ENCODE measurements at regions not wholly inside any gene's neighbourhood (a gene's known extent, or its start where the extent isn't known, plus 50 kb on each side); places are given as distances from the start of the nearest gene placed in this dataset.

- TF ChIP-seq REST (IDR thresholded peaks at IDR 0.05; ENCODE audit: low read depth, low read length), result no peak
- no peak for TF ChIP-seq TEAD4 (IDR thresholded peaks at IDR 0.05; ENCODE audit: borderline replicate concordance, insufficient read depth)
- no peak for TF ChIP-seq RFX5 (IDR thresholded peaks at IDR 0.05; ENCODE audit: low read length)
- TF ChIP-seq EZH2phosphoT487 (IDR thresholded peaks at IDR 0.05; ENCODE audit: borderline replicate concordance, low read depth), result no peak
- TF ChIP-seq JUND (IDR thresholded peaks at IDR 0.05), result no peak
- TF ChIP-seq MEF2A (IDR thresholded peaks at IDR 0.05; ENCODE audit: borderline replicate concordance, low read depth), result no peak
- no peak for TF ChIP-seq GABPA (IDR thresholded peaks at IDR 0.05; ENCODE audit: low read depth)
- TF ChIP-seq CTCF (IDR thresholded peaks at IDR 0.05), result no peak
- no peak for TF ChIP-seq MAX (IDR thresholded peaks at IDR 0.05; ENCODE audit: low read depth)
- TF ChIP-seq FOXM1 (IDR thresholded peaks at IDR 0.05; ENCODE audit: low read depth), result no peak
- no peak for TF ChIP-seq YY1 (IDR thresholded peaks at IDR 0.05; ENCODE audit: low read depth)
- no peak for TF ChIP-seq RAD21 (IDR thresholded peaks at IDR 0.05; ENCODE audit: low read length)
Measured at GRCh38 chr12:77439749-77440148, 374.4 kb upstream of the E2F7 start (continued).

- H3K27me3 ChIP-seq (ENCODE audit: insufficient read depth), result no peaks in the 10 kb centered on the region
- ChIA-PET POLR2A (no interaction called here), CTCF (no interaction called here)
- TF ChIP-seq USF2 (IDR thresholded peaks at IDR 0.05; ENCODE audit: borderline replicate concordance, low read depth, low read length), result no peak
- TF ChIP-seq IRF3 (IDR thresholded peaks at IDR 0.05; ENCODE audit: low read depth, low read length), result no peak
- no peak for TF ChIP-seq EZH2phosphoT487 (IDR thresholded peaks at IDR 0.05; ENCODE audit: borderline replicate concordance, low read depth)
- TF ChIP-seq SMC3 (IDR thresholded peaks at IDR 0.05; ENCODE audit: low read depth, low read length), result no peak
- TF ChIP-seq REST (IDR thresholded peaks at IDR 0.05; ENCODE audit: low read depth, low read length), result no peak
- no peak for TF ChIP-seq ELF1 (IDR thresholded peaks at IDR 0.05)
- TF ChIP-seq ZBTB33 (IDR thresholded peaks at IDR 0.05; ENCODE audit: borderline replicate concordance, low read depth), result no peak
- no peak for TF ChIP-seq FOXJ3 (CRISPR knock-in tag; IDR thresholded peaks at IDR 0.05)
- TF ChIP-seq NRF1 (IDR thresholded peaks at IDR 0.05; ENCODE audit: low read depth, low read length), result no peak
Measured at GRCh38 chr12:77438644-77439043, 373.3 kb upstream of the E2F7 start.

More at GRCh38 chr12:77438644-77439043, 373.3 kb upstream of the E2F7 start:
- Histone ChIP-seq H2AFZ (ENCODE audit: low read depth) (no peak overlapping the region), H3K4me2 (no peak overlapping the region), H3K9me3 (no peaks in the 10 kb centered on the region), H4K20me1 (ENCODE audit: insufficient read depth) (no peaks in the 10 kb centered on the region), H3K4me1 (ENCODE audit: control insufficient read depth in 1 of 2, insufficient read depth in 2 of 2, low read depth in 1 of 2, low read length in 1 of 2) (no peaks in the 10 kb centered on the region; a peak in 1 of 4 replicates), H3K79me2 (ENCODE audit: insufficient read depth) (no peaks in the 10 kb centered on the region), H3K9me2 (no peaks in the 10 kb centered on the region), H3F3A (replicated peaks; ENCODE audit: insufficient read depth) (peaks cover 9% of the 10 kb centered on the region), H3K4me3 (ENCODE audit: low read depth in 2 of 2, low read length in 1 of 2) (no peak overlapping the region), H3K9ac (no peak overlapping the region), H3K36me3 (replicated peaks in 1 of 2; ENCODE audit: control insufficient read depth in 1 of 2, insufficient read depth in 2 of 2, low read length in 1 of 2) (no peaks in the 10 kb centered on the region), H3K27ac (ENCODE audit: low read depth in 2 of 2, low read length in 1 of 2) (no peak overlapping the region)
- DNase-seq, result no peak
